ENCODE measurements at regions not wholly inside any gene's neighbourhood (a gene's known extent, or its start where the extent isn't known, plus 50 kb on each side); places are given as distances from the start of the nearest gene placed in this dataset.

DNA sequence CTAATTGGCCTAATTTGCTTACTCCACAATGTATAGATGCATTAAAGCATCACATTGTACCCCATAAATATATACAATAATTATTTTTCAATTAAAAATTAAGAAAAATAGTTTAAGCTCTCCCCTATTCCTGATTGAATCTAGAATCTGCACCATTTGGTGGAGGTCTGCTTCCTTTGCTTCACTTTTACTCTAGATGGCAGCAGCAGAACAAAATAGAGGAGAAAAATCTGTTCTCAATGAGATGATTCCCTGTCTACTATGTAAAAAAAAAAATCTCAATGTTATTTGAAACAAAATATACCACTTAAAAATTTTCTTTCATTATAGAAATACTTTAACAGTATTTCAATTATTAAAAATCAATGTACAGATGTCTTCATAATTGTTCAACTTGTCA, 109.6 kb upstream of the FXR1 start:
- TF ChIP-seq, protein P1, sequence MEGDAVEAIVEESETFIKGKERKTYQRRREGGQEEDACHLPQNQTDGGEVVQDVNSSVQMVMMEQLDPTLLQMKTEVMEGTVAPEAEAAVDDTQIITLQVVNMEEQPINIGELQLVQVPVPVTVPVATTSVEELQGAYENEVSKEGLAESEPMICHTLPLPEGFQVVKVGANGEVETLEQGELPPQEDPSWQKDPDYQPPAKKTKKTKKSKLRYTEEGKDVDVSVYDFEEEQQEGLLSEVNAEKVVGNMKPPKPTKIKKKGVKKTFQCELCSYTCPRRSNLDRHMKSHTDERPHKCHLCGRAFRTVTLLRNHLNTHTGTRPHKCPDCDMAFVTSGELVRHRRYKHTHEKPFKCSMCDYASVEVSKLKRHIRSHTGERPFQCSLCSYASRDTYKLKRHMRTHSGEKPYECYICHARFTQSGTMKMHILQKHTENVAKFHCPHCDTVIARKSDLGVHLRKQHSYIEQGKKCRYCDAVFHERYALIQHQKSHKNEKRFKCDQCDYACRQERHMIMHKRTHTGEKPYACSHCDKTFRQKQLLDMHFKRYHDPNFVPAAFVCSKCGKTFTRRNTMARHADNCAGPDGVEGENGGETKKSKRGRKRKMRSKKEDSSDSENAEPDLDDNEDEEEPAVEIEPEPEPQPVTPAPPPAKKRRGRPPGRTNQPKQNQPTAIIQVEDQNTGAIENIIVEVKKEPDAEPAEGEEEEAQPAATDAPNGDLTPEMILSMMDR (IDR thresholded peaks at IDR 0.05; ENCODE audit: control insufficient read depth, insufficient read depth, low read depth, low read length, missing control alignments): peak; percentile 42
- DNase-seq (ENCODE audit: low read depth): no peak
- no peak overlapping the region for H3K4me3 ChIP-seq (ENCODE audit: control insufficient read depth, low read depth, low read length)

DNA sequence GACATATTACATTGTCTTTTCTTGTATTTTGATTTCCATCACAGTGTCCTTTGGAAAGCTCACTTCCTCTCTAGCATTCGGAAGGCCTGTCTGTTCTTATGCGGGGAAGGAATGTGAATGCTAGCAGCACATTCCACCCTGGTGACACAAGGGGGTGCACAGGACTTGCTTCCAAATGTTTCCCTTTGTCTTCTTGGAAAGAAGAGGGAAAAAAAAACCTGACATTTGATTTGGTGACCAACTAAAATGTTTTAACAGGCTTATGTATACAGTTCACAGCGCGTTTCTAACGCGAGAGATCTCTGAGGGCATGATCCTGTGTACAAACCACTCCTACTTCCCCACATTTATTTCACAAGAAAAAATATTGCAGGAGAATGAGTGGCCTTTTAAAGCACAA, 107.6 kb upstream of the FXR1 start:
- TF ChIP-seq, protein P1 (IDR thresholded peaks at IDR 0.05; ENCODE audit: control insufficient read depth, insufficient read depth, low read depth, low read length, missing control alignments): peak; percentile 11
- DNase-seq (ENCODE audit: low read depth): no peak
- H3K4me3 ChIP-seq (ENCODE audit: control insufficient read depth, low read depth, low read length): no peak overlapping the region

DNA sequence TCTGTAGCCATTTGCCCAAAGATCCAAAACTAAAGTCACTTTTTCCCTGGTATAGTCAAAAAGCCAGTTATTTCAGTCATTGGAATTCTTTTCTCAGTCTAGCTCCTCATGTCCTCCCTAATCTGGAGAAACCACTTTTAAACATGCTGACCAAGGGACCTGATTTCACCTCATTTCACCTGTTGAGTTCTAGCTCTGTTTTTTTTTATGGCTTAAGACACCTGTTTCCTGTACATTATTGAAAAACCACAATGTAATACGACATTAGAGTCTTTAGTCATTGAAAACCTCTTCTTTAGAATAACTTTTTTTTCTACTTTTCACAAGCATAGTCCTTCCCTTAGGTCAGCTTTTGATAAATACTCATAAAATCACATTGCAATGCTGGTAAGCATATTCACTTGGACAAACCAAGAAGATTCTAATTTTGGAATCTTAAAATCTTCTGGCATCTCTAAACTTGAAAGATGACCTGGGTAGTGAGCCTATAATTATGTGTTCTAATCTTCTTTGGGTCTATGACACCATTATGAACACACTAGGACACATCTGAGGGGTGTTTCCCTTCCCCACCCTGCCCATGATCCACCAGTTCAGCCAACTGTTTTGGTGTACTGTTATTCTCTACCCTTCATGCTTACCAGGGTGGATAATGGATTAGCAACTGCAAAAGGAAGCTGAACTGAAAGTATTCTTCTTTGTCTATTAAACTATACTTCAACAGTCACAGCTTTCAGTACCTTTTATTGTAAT, 103.5 kb upstream of the FXR1 start:
- H3K4me3 ChIP-seq (ENCODE audit: control insufficient read depth, low read depth, low read length): no peak overlapping the region
- TF ChIP-seq, protein P1 (IDR thresholded peaks at IDR 0.05; ENCODE audit: control insufficient read depth, insufficient read depth, low read depth, low read length, missing control alignments): no peak
- no peak for DNase-seq (ENCODE audit: low read depth)

DNA sequence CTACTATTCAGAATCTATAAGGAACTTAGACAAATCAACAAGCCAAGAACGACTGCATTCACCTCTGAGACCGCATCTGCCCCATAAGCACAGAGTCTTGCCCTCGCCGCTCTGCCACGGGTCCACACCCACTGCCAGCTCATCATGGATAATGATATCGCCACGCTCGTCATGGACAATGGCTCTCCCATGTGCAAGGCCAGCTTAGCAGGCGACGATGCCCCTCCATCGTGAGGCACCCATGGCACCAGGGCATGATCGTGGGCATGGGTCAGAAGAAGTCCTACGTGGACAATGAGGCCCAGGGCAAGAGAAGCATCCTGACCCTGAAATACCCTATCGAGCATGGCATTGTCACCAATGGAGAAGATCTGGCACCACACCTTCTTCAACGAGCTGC, 92.1 kb upstream of the FXR1 start:
- TF ChIP-seq, protein P1 (IDR thresholded peaks at IDR 0.05; ENCODE audit: control insufficient read depth, insufficient read depth, low read depth, low read length, missing control alignments): no peak
- H3K4me3 ChIP-seq (ENCODE audit: control insufficient read depth, low read depth, low read length): no peak overlapping the region
- DNase-seq (ENCODE audit: low read depth): no peak

DNA sequence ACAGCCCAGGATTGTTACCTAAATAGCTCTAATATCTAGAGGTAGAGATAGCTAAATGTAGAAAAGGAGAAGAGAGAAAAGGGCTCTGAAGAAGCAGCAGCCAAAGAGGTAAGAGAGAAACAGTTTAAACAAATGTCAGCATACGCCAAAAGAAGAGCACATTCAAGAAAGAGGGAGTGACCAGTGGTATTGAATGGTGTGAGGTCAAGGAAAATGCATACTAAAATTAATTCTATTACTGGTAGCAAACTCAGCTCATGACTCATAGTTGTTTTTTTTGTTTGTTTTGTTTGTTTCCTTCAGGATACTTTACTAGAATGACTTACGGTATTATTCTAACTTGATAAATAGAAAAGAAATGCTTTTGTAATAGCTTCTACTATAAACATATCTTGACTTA, 86.5 kb upstream of the FXR1 start:
- TF ChIP-seq, protein P1 (IDR thresholded peaks at IDR 0.05; ENCODE audit: control insufficient read depth, insufficient read depth, low read depth, low read length, missing control alignments): no peak
- no peak for DNase-seq (ENCODE audit: low read depth)
- no peak overlapping the region for H3K4me3 ChIP-seq (ENCODE audit: control insufficient read depth, low read depth, low read length)

DNA sequence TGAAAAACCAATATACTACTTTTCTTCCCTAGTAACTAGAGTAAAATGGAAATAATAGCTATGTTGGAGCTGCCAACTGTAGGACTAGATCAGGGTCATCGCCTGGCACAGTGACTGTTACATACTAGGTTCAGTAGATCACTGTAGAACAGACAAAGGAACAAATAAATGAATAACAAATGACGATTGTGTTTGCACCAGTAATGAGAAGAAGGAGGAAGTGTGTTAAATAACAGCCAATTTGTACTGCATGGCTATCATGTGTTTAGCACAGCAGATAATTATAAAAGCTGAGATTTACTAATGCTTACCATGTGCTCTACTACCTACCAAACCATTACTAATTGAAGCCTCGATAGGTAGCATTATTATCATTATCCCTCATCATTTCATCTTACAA, 85.3 kb upstream of the FXR1 start:
- no peak overlapping the region for H3K4me3 ChIP-seq (ENCODE audit: control insufficient read depth, low read depth, low read length)
- no peak for DNase-seq (ENCODE audit: low read depth)
- TF ChIP-seq, protein P1 (IDR thresholded peaks at IDR 0.05; ENCODE audit: control insufficient read depth, insufficient read depth, low read depth, low read length, missing control alignments): no peak
